ENCODE measurements at regions not wholly inside any gene's neighbourhood (a gene's known extent, or its start where the extent isn't known, plus 50 kb on each side); places are given as distances from the start of the nearest gene placed in this dataset.

DNA sequence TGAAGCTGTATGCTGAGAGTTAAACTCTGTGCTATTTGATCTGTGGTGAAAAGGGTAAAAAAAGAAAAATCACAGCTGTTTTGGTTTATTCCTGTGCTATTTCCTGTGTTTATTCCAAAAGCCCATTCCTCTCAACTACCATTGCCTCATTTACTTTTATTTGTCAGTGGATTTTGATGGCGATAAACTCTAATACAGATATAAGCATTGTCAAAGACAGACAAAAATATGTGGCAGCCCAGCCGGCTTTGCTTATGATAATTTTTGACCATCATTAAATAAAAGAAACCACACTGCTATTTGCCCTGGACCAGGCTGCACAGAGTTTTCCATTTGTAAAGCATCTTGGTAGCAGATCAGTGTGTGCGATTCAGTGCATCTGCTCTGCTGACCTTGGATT, 473.6 kb upstream of the ASIC2 start:
- no peaks in the 10 kb centered on the region for H3K36me3 Mint-ChIP-seq
- TF ChIP-seq, protein P1, sequence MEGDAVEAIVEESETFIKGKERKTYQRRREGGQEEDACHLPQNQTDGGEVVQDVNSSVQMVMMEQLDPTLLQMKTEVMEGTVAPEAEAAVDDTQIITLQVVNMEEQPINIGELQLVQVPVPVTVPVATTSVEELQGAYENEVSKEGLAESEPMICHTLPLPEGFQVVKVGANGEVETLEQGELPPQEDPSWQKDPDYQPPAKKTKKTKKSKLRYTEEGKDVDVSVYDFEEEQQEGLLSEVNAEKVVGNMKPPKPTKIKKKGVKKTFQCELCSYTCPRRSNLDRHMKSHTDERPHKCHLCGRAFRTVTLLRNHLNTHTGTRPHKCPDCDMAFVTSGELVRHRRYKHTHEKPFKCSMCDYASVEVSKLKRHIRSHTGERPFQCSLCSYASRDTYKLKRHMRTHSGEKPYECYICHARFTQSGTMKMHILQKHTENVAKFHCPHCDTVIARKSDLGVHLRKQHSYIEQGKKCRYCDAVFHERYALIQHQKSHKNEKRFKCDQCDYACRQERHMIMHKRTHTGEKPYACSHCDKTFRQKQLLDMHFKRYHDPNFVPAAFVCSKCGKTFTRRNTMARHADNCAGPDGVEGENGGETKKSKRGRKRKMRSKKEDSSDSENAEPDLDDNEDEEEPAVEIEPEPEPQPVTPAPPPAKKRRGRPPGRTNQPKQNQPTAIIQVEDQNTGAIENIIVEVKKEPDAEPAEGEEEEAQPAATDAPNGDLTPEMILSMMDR (IDR thresholded peaks at IDR 0.05; ENCODE audit: unreplicated experiment): no peak
- peaks cover 46% of the 10 kb centered on the region for H3K27me3 Mint-ChIP-seq (ENCODE audit: low read depth)
- no peak overlapping the region for H3K27ac Mint-ChIP-seq
- DNase-seq (ENCODE audit: low spot score in 2 of 2, unreplicated experiment in 2 of 2): no peak
- H3K9me3 Mint-ChIP-seq: no peaks in the 10 kb centered on the region
- H3K4me3 Mint-ChIP-seq: no peak overlapping the region
- H3K4me1 Mint-ChIP-seq: no peaks in the 10 kb centered on the region

DNA sequence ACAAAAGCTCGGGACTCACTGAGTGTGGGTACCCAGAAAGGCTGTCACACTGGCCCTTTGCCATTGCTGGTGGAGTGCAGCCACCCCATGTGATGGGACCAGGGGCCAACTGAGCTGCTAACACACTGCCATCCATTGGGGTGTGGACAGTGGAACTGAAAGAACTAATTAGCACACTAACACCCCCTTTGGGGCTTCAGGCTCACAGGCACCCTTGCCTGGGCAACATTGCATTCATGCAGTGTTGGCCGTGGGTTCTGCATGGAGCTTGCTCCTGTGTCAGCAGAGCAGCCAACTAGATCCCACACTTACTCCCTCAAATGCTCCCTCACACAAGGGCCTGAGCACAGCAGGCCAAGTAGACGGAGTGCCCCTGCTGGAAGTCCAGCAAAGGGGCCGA, 476.0 kb upstream of the ASIC2 start:
- no peaks in the 10 kb centered on the region for H3K36me3 Mint-ChIP-seq
- H3K4me1 Mint-ChIP-seq: no peaks in the 10 kb centered on the region
- TF ChIP-seq, protein P1 (IDR thresholded peaks at IDR 0.05; ENCODE audit: unreplicated experiment): no peak
- no peaks in the 10 kb centered on the region for H3K9me3 Mint-ChIP-seq
- H3K4me3 Mint-ChIP-seq: no peak overlapping the region
- no peak for DNase-seq (ENCODE audit: low spot score in 2 of 2, unreplicated experiment in 2 of 2)
- peaks cover 50% of the 10 kb centered on the region for H3K27me3 Mint-ChIP-seq (ENCODE audit: low read depth)
- no peak overlapping the region for H3K27ac Mint-ChIP-seq

DNA sequence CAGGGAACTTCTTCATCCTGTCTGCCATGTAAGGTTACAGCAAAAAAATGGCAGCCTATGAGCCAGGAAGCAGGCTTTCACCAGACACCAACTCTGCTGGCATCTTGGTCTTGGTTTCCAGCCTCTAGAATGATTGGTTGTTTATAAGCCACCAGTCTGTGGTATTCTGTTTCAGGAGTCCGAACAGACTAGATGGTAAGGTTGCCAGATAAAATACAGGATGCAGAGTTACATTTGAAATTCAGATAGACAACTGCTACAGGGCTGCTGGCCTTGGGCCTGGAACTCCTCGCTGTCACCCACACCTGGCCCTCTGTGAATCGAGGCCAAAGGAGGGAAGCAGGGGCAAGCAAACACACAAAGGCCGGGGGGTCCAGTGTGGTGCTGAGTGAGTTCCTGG, 478.8 kb upstream of the CCL2 start:
- H3K27ac Mint-ChIP-seq: no peak overlapping the region
- H3K27me3 Mint-ChIP-seq (ENCODE audit: low read depth): peaks cover 44% of the 10 kb centered on the region
- peaks cover 3% of the 10 kb centered on the region for H3K4me1 Mint-ChIP-seq
- H3K9me3 Mint-ChIP-seq: no peaks in the 10 kb centered on the region
- no peak overlapping the region for H3K4me3 Mint-ChIP-seq
- no peak for DNase-seq (ENCODE audit: low spot score in 2 of 2, unreplicated experiment in 2 of 2)
- TF ChIP-seq, protein P1 (IDR thresholded peaks at IDR 0.05; ENCODE audit: unreplicated experiment): no peak
- H3K36me3 Mint-ChIP-seq: no peaks in the 10 kb centered on the region

DNA sequence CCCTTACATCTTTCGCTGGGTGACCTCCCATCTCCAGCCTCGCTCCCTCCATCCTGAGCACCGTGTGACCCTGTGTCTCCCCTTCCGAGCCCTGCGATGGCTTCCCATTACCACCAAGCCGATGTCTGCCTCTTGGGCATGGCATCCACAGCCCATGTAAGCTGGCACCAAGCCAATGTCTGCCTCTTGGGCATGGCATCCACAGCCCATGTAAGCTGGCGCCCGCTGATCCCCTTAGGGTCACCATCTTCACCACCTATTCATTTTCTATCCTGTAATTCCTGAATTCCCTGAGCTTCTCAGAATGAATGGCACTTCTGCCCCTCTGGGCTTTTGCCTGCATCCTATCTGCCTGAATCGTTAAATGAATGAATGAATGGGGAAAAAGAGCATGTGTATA, 478.2 kb upstream of the CCL2 start:
- TF ChIP-seq, protein P1 (IDR thresholded peaks at IDR 0.05; ENCODE audit: unreplicated experiment): no peak
- H3K4me3 Mint-ChIP-seq: no peak overlapping the region
- H3K27ac Mint-ChIP-seq: no peak overlapping the region
- no peaks in the 10 kb centered on the region for H3K9me3 Mint-ChIP-seq
- no peaks in the 10 kb centered on the region for H3K36me3 Mint-ChIP-seq
- H3K27me3 Mint-ChIP-seq (ENCODE audit: low read depth): peaks cover 49% of the 10 kb centered on the region
- peaks cover 3% of the 10 kb centered on the region for H3K4me1 Mint-ChIP-seq
- no peak for DNase-seq (ENCODE audit: low spot score in 2 of 2, unreplicated experiment in 2 of 2)

DNA sequence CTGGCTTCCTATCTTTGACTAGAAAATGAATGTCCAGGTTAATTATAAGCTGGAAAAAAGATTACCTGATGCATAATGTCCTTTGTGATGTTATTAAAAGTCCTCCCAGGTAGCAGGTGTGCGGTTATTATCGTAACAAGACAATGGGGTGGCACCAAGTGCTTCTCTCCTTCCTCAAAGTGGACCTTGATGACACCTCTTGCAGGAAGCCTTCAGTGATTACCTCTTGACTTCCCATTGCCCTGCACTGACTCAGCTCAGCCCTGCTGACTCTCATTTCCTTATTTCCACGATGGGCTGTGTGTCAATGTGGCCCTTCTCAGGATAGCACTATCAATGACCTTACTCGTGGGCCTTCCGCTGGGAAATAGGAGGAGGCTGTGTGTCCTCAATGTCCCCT, 477.4 kb upstream of the CCL2 start:
- Mint-ChIP-seq H3K4me3 (no peak overlapping the region), H3K9me3 (no peaks in the 10 kb centered on the region), H3K27me3 (ENCODE audit: low read depth) (peaks cover 52% of the 10 kb centered on the region), H3K36me3 (no peaks in the 10 kb centered on the region), H3K27ac (no peak overlapping the region), H3K4me1 (peaks cover 3% of the 10 kb centered on the region)
- TF ChIP-seq, protein P1 (IDR thresholded peaks at IDR 0.05; ENCODE audit: unreplicated experiment): no peak
- no peak for DNase-seq (ENCODE audit: low spot score in 2 of 2, unreplicated experiment in 2 of 2)

All from mesothelial cell of epicardium (in vitro differentiated cells).